ENCODE measurements at regions not wholly inside any gene's neighbourhood (a gene's known extent, or its start where the extent isn't known, plus 50 kb on each side); places are given as distances from the start of the nearest gene placed in this dataset.
"Not testable (repeated sequence)": the region's sequence is repeated elsewhere in the genome, so short reads cannot be mapped to it uniquely, and the experiment has no call there.

DNA sequence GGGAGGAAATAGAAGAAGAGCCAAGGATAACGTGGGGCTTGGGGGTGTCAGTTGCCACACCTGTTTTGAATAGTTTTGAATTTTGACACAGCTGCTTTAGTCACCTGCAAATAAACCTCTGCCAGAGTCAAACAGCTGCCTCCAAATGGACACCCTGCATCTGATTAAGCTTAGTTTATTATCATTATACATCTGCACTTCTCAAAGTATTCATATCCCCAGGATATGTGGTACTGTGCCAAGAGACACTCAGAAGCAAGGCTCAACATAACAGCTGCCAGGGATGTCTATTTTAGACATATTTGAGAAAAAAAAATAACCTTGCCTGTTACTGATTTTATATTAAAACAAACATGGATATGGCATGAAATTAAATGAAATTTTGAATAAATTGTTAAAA lies 122.5 kb upstream of the WDR75 start:
- FAIRE-seq, result no peak

DNA sequence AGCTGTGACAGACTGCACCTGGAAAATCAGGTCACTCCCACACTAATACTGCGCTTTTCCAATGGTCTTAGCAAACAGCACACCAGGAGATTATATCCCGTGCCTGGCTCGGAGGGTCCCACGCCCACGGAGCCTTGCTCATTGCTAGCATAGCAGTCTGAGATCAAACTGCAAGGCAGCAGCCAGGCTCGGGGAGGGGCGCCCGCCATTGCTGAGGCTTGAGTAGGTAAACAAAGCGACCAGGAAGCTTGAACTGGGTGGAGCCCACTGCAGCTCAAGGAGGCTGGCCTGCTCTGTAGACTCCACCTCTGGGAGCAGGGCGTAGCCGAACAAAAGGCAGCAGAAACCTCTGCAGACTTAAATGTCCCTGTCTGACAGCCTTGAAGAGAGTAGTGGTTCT lies 121.8 kb upstream of the WDR75 start:
- FAIRE-seq, result not testable (repeated sequence)

DNA sequence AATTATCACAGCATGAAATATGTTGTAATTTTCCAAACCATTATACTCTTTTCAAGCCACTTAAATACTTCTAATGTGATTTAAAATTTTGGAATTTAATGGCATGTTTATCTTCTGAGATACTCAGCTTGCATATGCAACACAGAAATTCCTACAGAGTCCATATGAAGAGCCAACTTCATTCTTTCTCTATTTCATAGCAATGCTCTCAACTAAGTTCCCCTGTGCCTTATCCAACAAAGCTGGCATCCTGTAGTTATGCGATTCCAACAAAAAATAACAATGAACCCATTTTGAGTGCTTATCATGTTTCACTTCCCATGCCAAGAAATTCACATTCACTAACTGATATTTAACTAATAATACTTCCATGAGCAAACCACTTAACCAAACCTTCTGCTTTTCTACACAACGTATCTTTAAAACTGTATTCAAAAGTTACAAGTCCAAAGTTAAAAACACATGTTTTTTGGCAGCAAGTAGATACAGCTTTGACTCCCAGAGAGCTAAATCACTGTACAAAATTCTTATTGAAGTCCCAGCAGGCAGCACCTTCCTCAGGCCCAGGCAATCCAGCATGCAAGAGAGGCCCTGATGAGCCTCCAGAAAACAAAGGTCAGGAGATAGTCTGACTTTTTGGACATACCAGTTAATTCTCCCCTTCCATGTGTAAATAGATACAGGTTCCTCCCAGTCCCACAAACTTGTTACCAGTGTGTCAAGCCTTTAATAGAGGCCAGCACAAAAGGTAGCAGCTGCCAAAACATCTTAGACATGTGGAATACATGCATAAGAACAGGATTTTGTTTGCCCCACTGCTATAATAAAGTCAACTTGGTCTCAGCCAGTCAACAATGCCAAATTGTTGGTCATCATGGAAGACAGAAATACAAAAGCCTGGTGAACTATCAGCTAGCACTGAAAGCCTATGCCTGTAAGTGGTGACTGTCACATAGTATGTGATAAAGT lies 113.1 kb upstream of the WDR75 start:
- FAIRE-seq, result no peak

DNA sequence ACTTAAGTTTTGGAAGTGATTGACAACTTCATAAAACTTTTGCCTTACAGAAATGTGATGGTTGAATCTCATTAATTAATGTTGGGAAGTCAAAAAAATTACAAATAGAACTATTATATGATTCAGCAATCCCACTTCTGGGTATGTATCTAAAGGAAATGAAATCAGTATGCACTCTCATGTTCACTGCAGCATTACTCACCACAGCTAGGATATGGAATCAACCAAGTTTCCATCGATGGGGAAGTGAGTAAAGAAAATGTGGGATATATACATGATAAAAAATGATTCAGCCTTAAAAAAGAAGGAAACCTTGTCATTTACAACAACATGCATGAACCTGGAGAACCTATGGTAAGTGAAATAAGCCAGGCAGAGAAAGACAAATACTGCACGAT lies 112.4 kb upstream of the WDR75 start:
- no peak for FAIRE-seq

DNA sequence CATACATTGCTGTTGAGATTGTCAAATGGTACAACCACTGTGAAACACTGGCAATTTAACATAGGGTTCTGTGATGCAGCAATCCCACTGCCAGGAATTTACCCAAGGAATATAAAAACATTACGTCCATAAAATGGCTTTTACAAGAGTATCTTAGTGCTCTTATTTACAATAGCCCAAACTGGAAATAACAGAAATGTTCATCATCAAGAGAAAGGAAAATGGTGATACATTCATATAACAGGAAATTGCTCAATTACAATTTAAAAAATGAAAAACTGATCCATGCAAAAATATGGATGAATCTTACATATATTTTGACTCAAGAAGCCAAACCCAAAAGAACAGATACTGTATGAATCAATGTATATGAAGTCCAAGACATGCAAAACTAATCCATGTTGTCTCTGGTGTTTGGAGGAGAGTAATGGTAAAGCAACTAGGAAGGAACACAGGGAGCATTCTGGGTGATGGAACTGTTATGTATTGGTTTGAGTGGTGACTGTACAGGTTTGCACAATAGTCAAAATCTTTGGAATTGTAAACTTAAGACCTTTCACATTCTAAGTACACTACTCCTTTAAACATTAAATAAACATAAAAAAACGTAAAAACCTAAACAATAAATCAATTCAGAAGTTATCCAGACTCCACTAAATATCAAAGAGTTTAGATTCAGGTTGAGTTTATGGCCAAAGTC lies 104.8 kb upstream of the WDR75 start:
- FAIRE-seq, result no peak

DNA sequence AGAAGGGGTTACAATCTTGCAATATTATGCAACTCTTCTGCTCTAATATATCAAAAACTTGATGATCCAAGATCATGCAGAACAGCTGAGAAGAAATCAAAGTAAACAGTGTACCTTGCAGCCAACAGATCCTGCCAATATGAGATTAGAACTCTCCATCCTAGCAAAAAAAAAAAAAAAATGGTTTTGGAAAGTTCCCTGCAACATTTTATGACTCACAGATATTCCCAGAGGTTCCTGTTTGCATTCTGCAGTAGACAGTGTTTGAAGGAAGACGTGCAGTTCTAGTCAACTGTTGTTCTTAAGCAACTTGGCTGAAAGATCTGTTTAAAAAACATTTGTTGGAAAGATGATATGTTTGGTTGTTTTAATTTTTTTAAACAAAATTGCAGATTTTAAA lies 103.6 kb upstream of the WDR75 start:
- FAIRE-seq, result no peak

DNA sequence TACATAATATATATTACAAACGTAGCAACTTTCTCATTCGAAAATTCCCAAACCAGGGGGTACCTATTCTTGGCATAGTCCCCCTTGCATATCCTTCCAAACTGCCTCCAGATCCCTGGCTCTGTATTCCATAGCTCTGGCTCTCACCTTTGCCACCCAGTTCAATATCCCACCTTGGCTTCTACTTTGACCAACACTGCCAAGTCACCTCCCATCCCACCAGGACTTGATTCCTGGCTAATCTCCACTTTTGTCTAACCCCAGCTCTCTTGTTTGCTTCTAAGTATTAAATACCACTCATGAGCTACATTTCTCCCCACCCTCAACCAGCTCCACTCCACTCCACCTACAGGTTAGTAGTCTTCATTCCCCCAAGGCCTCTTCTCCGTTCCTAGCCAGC lies 103.2 kb upstream of the WDR75 start:
- no peak for FAIRE-seq

DNA sequence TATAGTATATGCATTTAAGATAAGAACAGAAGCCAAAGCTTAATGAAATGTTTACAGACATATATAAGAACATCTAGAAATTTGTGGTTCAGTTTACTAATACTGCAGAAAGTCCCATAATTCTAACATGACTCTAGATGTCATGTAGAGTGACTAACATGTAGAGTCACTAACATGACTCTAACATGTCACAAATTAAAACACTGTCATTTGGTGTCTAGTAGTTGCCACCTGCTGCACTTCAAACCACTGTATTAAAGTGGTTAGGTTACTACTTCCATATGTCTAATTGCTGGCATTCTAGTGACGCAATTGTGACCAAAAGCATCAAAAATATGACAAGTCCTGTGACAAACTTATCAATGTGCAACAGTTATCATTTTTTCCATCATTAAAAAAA lies 100.2 kb upstream of the WDR75 start:
- no peak for FAIRE-seq

DNA sequence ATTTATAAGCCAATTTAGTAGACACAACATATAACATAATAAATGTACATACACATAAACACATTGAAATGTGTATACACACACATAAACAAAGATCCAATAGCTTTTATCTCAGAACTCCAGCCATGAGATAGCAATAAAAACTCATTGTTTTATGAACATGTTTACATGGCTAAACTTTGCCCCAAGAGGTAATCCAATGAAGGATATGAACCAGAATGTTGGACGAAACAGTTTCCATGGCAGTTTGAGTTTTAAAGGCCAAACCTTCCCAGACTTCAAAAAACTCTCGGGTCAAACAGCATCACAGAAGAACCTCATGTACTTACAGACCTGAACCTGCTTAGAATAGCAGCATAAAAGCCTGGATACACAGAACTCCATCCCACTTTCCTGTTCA lies 97.2 kb upstream of the WDR75 start:
- peak; percentile 87 for FAIRE-seq

DNA sequence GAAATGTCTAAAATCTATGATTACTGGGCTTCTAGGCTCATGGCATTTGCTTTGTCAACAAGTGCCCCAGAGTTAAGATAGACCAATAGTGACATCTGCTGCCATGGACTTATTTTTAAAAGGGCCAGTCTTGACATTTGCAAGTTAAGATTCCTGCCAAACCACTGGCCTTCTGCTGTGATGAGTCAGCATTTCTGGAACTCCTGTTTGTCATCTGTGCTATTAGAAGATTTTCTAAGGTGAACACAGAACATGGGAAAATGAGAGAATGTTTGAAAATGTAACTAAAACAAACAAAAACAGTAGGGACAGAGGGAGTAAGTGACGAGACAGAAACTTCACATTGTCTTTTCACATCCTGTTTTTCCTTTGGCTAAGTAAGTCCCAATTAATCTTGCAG lies 93.7 kb upstream of the WDR75 start:
- no peak for FAIRE-seq

DNA sequence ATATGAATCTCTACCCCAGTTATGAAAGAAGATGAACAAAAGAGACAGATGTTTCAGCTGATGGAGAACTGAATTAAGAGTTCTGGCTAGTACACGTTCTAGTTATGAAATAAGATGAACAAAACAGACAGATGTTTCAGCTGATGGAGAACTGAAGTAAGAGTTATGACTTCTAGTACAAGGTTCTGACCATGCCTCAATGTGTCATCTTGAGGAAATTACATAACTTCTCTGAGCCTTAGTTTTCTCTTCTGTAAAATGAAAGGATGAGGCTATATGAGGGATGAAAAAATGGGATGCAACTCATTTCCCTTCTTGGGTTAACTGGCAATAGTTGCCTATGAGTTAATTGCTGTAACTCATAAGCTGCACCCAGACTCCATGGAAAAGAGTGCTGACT lies 92.9 kb upstream of the WDR75 start:
- no peak for FAIRE-seq

DNA sequence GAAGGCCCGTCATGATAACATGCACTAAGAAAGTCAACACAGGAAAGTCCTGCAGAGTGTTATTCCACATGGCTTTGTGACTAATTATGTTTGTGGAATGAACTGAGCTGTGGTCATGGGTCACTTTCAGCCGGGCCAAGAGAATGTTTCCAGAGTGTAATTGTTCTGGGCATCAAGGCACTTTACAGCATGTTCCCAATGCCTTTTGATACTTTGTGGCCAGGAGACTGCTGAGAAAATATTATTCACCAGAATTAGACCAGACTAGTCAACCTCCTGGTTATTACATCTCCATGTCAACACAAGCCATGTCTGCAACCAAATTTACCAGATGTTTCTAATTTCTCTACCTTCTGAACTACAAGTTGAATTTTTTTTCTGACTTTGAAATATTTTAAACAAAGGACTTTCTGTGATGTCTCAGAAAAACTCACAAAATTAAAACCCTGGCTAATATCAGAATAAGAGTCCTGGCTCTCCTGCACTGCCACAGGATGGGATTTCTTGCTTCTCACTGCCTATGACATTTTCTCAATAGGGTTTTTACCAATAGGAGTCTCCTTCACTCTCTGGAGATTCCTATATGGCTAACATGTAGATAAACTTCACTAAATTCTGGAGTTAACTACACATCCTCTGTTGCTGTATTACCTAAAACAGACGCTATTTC lies 90.6 kb upstream of the WDR75 start:
- FAIRE-seq, result no peak

DNA sequence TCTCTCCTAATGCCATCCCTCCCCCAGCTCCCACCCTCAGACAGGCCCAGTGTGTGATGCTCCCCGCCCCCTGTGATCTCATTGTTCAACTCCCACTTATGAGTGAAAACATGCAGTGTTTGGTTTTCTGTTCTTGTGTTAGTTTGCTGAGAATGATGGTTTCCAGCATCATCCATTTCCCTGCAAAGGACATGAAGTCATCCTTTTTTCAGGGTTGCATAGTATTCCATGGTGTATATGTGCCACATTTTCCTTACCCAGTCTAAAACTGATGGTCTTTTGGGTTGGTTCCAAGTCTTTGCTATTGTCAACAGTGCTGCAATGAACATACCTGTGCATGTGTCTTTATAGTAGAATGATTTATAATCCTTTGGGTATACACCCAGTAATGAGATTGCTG lies 89.3 kb upstream of the WDR75 start:
- FAIRE-seq, result not testable (repeated sequence)

DNA sequence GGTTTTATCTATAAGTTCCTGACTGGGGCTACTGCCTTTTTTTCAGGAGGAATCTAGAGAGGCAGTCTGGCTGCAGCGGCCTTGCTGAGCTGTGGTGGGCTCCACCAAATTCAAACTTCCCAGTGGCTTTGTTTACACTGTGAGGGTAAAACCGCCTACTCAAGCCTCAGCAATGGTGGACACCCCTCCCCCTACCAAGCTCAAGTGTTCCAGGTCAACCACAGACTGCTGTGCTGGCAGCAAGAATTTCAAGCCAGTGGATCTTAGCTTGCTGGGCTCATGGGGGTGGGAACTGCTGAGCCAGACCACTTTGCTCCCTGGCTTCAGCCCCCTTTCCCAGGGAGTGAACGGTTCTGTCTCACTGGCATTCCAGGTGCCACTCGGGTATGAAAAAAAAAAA lies 83.9 kb upstream of the WDR75 start:
- FAIRE-seq, result not testable (repeated sequence)

DNA sequence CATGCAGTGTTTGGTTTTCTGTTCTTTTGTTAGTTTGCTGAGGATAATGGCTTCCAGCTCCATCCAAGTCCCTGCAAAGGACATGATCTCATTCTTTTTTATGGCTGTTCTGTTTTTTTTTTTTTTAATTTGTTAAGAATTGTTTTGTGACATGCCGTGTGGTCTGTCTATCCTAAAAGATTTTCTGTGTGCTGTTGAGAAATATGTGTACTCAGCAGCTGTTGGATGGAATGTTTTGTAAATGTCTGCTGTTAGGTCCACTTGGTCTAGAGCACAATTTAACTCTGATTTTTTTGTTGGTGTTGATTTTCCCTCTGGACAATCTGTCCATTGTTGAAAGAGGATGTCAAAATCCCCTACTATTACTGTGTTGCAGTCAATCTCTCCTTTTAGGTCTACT lies 80.4 kb upstream of the WDR75 start:
- no peak for FAIRE-seq

DNA sequence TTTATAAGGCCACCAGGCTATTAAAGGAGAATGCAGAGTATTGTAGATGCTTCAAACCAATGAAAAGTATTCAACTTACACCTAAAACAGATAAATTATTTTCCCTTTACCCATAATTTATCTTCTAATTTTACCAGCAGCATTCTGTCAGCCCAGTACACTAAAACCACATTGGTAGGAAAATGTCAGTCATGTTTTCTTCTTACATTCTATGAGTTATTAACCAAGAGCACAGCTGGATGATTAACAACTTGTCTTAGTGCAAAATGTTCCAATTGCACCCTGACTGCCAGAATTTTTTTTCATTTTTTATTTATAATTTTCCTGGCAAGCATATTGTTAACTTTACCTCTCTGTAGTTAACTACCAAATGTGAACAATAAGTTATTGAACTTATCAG lies 79.0 kb upstream of the WDR75 start:
- FAIRE-seq, result no peak

DNA sequence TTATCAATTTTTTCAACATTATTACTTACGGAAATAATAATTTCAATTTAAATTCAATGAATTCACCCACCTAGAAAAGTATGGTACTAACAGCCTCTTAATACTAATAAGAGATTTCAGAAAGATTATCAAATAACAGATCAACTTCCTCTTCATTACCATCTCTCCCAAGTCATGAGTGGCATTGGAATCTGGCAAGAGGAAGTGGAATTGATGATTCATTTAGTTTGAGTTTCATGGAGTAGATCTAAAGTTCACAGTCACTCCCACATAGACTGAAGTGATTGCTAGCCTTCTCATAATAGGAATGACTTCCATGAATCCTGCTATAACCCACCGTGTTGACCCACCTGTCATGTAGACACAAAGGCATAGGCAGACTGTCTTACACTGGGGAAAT lies 77.7 kb upstream of the WDR75 start:
- FAIRE-seq, result no peak

DNA sequence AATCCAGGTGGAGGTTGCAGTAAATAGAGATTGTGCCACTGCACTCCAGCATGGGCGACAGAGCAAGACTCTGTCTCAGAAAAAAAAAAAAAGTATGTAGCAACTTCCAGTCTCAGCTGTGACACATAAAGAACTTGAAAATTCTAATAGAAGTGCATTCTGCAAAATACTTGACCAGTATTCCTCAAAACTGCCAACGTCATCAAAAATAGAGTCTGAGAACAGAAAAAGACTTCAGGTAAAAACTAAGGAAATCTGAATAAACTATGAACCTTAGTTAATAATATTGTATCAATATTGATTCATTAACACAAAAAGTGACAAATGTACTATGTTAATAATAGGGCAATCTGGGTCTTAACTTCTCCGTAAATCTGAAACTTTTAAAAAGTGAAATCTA lies 76.7 kb upstream of the WDR75 start:
- FAIRE-seq, result no peak

DNA sequence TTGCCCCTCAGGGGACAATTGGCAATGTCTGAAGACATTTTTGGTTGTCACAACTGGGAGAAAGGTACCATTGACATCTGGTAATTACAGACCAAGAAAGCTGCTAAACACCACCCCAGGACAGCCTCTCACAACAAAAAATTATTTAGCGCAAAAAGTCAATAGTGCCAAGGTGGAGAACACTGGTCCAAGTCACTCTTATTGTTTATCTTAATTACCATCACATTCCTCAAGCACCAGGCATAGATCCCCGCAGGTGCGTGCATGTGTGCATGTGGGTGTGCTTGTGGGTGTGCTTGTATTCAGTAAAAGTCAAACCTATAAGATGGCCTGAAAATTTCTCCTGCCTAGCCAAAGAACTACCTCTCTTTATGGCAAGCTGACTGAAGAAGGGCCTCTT lies 74.9 kb upstream of the WDR75 start:
- no peak for FAIRE-seq

DNA sequence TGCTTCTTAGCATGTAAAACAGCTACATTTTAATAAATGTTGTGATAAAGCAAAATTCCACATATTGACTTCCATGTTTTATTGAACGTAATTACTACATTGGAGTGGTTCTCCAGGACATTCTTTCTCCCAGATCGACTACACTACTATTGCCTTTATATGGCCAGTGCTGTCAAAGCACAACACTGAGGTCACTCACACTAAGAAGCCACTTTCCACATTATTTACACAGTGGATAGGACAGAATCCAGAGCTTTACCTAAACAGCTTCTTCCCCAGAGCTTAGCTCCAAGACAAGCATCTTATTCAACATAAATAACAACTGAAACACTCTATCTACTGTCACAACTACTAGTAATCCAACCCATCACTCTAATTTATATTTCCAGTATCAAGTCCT lies 73.9 kb upstream of the WDR75 start:
- no peak for FAIRE-seq

DNA sequence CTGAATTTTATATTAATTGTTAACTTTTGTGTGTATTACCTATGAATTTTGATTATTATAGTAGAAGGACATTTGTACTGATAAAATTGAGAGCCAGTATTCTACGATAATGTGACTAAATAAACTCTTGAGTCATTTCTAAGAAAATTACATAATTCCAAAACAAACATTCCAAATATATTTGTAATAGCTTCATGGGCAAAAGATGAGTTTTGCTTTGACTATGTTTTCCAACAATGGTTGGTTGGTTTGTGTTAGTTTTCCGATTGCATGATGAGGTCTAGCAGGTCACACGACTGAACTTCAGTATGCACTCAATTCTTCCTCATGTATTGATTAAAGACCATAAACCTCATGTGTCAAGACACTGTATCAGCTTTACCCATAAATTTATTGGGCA lies 71.7 kb upstream of the WDR75 start:
- no peak for FAIRE-seq

DNA sequence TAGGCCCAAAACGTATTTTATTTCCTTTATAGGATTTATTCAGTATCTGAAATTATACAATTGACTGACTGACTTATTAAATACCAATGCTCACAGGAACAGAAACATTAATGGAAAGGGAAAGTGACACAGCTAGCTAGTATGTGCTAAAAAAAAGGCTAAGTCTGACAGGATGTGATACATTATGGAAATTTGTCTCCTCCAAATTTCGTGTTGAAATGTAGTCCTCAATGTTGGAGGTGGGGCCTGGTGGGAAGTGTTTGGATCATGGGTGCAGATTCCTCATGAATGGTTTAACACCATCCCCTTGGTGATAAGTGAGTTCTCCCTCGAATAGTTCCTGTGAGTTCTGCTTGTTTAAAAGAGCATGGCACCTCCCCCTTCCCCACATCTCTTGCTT lies 70.6 kb upstream of the WDR75 start:
- FAIRE-seq, result no peak

DNA sequence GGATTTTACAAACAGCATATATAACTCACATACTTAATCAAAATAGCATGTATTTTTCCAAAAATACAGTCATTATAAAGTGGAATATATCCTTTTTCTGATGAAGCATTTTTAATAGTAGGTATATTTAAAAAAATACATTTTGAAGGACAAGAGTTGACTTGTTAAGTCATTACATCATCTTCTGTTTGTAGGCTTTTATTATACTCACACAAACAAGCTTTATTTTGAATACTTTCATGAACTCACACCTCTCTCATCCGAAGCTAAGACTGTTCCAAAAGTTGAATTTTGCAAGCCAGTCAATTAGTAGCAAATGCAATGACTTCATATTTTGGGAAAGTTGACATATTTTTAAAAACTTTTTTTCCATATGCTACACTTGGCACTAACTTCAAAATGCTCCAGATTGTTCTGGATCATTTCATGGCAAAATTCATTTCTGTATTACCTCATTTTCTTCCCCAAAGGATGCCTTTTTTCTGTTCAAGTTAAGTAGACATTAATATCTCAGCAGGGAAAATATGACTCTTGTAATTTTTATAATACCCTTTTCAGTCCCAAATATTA lies 68.5 kb upstream of the WDR75 start:
- no peak for FAIRE-seq
